ENCODE measurements at regions not wholly inside any gene's neighbourhood (a gene's known extent, or its start where the extent isn't known, plus 50 kb on each side); places are given as distances from the start of the nearest gene placed in this dataset.

DNA sequence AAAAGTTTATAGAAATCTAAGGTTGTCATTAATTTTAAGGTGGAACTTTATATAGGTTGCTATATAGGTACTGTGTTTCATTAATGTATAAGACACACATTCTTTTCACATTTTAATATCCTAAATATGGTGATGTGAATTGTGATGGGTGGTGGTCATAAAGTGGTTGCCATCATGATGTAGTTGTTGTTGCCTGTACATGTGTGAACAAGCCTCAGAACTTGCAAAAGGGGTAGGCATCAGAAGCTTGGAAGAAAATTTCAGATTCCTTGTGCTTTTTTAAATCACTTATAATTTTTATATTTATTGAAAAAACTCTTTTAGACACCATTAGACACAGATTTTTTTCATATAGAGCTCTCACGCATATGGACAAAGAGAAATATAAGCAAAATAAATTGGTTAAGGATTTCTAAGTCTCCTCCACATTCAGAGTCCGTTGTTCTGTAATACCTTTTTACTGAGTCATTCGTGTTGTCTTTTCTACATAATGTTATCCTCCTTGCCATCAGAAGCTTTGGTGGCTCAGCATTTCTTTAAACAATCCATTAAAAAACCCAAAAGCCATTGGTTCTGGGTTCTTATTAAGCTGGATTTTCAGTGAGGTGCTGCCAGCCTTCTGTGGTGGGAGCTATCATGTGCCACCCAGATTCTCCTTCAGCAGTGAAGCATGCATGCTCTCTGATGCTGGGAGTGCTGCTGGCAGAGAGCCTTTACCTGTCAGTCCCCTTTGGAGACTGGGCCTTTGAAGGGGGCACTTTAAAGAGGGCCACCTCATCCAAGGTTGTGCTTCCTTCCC, 140.4 kb upstream of the GALNT15 start:
- Histone ChIP-seq H3K27me3 (peaks cover 0 to 1% (median 0%) of the 10 kb centered on the region in 4 donors), H3K27ac (no peak overlapping the region), H3K9me3 (no peaks in the 10 kb centered on the region), H3K4me3 (no peak overlapping the region), H3K36me3 (no peaks in the 10 kb centered on the region), H3K4me1 (no peaks in the 10 kb centered on the region)
- 55 to 60% methylated on average over 3 of the region's 3 CpGs for WGBS, 2 donors
- no peak for DNase-seq
- TF ChIP-seq, protein P1, sequence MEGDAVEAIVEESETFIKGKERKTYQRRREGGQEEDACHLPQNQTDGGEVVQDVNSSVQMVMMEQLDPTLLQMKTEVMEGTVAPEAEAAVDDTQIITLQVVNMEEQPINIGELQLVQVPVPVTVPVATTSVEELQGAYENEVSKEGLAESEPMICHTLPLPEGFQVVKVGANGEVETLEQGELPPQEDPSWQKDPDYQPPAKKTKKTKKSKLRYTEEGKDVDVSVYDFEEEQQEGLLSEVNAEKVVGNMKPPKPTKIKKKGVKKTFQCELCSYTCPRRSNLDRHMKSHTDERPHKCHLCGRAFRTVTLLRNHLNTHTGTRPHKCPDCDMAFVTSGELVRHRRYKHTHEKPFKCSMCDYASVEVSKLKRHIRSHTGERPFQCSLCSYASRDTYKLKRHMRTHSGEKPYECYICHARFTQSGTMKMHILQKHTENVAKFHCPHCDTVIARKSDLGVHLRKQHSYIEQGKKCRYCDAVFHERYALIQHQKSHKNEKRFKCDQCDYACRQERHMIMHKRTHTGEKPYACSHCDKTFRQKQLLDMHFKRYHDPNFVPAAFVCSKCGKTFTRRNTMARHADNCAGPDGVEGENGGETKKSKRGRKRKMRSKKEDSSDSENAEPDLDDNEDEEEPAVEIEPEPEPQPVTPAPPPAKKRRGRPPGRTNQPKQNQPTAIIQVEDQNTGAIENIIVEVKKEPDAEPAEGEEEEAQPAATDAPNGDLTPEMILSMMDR (IDR thresholded peaks at IDR 0.05), result no peak
- TF ChIP-seq POLR2A (IDR thresholded peaks at IDR 0.05), result no peak
- intact Hi-C loops (cut with DNase I), result no loop called here

DNA sequence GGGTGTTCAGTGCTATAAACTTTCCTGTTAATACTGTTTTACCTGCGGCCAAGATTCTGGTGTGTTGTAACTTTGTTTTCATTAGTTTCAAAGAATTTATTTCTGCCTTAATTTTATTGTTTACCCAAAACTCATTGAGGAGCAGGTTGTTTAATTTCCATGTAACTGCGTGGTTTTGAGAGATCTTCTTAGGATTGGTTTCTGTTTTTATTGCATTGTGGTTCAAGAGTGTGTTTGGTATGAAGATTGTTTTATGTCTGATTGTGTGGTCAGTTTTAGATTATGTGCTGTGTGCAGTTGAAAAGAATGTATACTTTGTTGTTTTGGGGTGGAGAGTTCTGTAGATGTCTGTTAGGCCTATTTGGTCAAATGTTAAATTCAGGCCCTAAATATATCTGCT, 133.5 kb upstream of the GALNT15 start:
- H3K27ac ChIP-seq, result no peak overlapping the region
- TF ChIP-seq, protein P1 (IDR thresholded peaks at IDR 0.05), result no peak
- no peak for TF ChIP-seq POLR2A (IDR thresholded peaks at IDR 0.05)
- intact Hi-C loops (cut with DNase I), result loop anchor here (10.0 kb wide), 1 partner anchor 216 kb away; no protein-coding TSS in a partner anchor
- H3K27me3 ChIP-seq, result no peaks in the 10 kb centered on the region
- H3K36me3 ChIP-seq, result no peaks in the 10 kb centered on the region
- WGBS, 2 donors, result 77 to 90% methylated on average over 2 of the region's 2 CpGs
- H3K4me3 ChIP-seq, result no peak overlapping the region
- no peak for DNase-seq
- H3K4me1 ChIP-seq, result no peaks in the 10 kb centered on the region
- H3K9me3 ChIP-seq, result no peaks in the 10 kb centered on the region

DNA sequence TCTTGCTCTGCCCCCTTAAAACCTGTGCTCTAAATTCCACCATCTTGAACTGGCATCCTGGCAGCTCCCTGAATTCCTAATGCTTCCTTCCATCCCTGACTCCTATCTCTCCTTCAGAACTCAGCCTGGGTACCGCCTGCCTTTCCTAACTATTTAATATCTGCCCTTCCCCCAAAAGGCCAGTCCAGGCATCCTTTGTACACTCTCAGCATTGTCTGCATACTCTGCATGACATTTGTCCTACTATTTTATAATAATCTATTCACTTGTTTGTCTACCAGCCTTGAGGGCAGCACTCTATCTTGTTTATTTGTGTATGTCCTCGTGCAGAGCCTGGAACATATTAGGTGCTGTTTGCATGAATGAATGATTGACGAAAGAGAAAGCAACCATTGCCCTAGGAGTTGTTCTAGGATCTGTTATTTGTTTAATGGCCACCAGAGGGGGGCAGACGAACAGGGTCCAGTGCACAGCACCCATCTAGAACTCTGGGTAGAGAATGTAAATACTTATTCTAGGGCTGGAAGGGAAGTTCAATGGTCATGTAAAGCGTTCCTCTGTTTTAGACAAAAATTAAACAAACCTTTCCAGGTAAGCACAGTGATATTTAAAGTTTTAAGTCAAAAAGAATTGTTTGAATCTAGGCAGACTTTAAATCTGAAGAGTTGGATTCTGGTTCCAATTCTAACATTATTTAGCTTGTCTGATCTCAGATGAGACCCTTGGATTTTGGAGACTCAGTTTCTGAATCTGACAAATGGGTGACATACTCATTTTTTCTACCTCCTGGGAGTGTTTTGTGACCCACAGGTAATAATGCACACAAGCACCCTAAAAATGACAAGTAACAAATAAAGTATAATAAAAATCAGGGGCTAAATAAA, 125.8 kb upstream of the GALNT15 start:
- H3K27ac ChIP-seq, result no peak overlapping the region
- peak overlapping the region in 1 of 4 donors; percentile 42 for H3K4me3 ChIP-seq
- no peaks in the 10 kb centered on the region for H3K9me3 ChIP-seq
- intact Hi-C loops (cut with DNase I), result loop anchor here (5.0 to 10.0 kb wide), 3 partner anchors 129 to 224 kb away; no protein-coding TSS in a partner anchor
- TF ChIP-seq POLR2A (IDR thresholded peaks at IDR 0.05), result no peak
- TF ChIP-seq, protein P1 (IDR thresholded peaks at IDR 0.05), result peak; percentile 54 to 86 (median 80)
- 6 to 10% methylated on average over 5 of the region's 5 CpGs for WGBS, 2 donors
- no peaks in the 10 kb centered on the region for H3K27me3 ChIP-seq
- no peaks in the 10 kb centered on the region for H3K36me3 ChIP-seq
- peaks cover 0 to 32% (median 5%) of the 10 kb centered on the region in 3 donors for H3K4me1 ChIP-seq
- no peak for DNase-seq

DNA sequence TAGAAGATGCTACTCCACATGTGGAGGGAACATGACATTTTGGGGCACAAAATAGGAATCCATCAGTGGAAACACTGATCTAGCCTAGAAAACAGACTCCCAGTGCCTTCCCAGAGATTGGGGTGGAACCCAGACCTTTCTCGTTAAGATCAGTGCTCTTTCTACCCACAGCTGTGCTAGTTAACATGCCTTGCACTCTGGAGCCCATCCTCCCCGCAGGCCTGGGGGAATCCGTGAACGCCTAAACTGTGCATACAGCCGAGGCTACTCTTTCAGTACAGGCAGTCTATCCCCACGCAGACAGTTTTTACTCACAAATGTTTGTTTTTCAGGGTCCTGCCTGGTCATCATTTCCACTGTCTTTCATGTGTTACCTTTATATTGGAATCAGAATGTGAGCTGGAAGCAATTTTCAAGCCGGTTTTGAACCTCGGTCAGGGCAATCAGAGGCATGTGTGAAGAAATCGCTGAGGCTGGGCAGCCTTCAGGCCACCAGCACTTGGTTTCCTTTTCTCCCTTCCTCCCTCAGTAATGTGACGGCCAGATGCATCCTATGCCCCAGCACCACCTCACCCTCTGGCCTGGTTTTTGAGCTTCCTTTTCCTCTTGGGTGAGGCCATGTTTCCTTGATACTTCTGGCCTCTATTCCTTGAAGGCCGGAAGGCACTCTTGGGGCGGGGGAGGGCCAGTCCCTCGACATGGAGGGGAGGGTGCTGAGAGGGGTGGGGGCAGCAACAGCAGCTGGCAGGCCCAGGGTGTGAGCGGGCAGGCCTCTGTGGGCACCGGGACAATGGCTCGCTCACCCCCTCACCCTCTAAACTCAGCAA, 123.6 kb upstream of the GALNT15 start:
- Histone ChIP-seq H3K4me1 (peaks cover 0 to 47% (median 15%) of the 10 kb centered on the region in 3 donors), H3K9me3 (no peaks in the 10 kb centered on the region), H3K27ac (peak overlapping the region; percentile 50 to 82 (median 66)), H3K36me3 (no peaks in the 10 kb centered on the region), H3K4me3 (peak overlapping the region in 1 of 4 donors; percentile 43), H3K27me3 (no peaks in the 10 kb centered on the region)
- no peak for TF ChIP-seq POLR2A (IDR thresholded peaks at IDR 0.05)
- TF ChIP-seq, protein P1 (IDR thresholded peaks at IDR 0.05), result no peak
- DNase-seq, result no peak
- intact Hi-C loops (cut with DNase I), result no loop called here
- WGBS, 2 donors, result 58 to 75% methylated on average over 10 of the region's 16 CpGs
